ENCODE measurements at regions not wholly inside any gene's neighbourhood (a gene's known extent, or its start where the extent isn't known, plus 50 kb on each side); places are given as distances from the start of the nearest gene placed in this dataset.

GRCh38 chr5:115733607-115734006 is 82.9 kb downstream of the CDO1 start:
- TF ChIP-seq BCLAF1 (IDR thresholded peaks at IDR 0.05): no peak
- TF ChIP-seq IKZF1 (IDR thresholded peaks at IDR 0.05): no peak
- no peak for TF ChIP-seq RAD21 (CRISPR knock-in tag; IDR thresholded peaks at IDR 0.05)
- TF ChIP-seq YY1 (IDR thresholded peaks at IDR 0.05; ENCODE audit: insufficient read depth, insufficient replicate concordance, low read depth, low read length): no peak
- TF ChIP-seq ZHX1 (CRISPR knock-in tag; IDR thresholded peaks at IDR 0.05; ENCODE audit: low read depth): no peak
- no peak for TF ChIP-seq CTCF (CRISPR knock-in tag; IDR thresholded peaks at IDR 0.05)
- no peak for TF ChIP-seq GPBP1L1 (CRISPR knock-in tag; IDR thresholded peaks at IDR 0.05)
- no peak for TF ChIP-seq ATF3 (CRISPR knock-in tag; IDR thresholded peaks at IDR 0.05)
- no peak for TF ChIP-seq ZFP36 (IDR thresholded peaks at IDR 0.05; ENCODE audit: borderline replicate concordance, low read depth, low read length, partially characterized antibody)
- TF ChIP-seq POLR2AphosphoS5 (IDR thresholded peaks at IDR 0.05; ENCODE audit: low read depth, low read length): no peak
- TF ChIP-seq DDIT3 (CRISPR knock-in tag; IDR thresholded peaks at IDR 0.05): no peak
- no peak for TF ChIP-seq CHD2 (IDR thresholded peaks at IDR 0.05; ENCODE audit: low read depth, low read length)

Measured in HepG2 (cell line).